ENCODE measurements at regions not wholly inside any gene's neighbourhood (a gene's known extent, or its start where the extent isn't known, plus 50 kb on each side); places are given as distances from the start of the nearest gene placed in this dataset.
"Not testable (repeated sequence)": the region's sequence is repeated elsewhere in the genome, so short reads cannot be mapped to it uniquely, and the experiment has no call there.

DNA sequence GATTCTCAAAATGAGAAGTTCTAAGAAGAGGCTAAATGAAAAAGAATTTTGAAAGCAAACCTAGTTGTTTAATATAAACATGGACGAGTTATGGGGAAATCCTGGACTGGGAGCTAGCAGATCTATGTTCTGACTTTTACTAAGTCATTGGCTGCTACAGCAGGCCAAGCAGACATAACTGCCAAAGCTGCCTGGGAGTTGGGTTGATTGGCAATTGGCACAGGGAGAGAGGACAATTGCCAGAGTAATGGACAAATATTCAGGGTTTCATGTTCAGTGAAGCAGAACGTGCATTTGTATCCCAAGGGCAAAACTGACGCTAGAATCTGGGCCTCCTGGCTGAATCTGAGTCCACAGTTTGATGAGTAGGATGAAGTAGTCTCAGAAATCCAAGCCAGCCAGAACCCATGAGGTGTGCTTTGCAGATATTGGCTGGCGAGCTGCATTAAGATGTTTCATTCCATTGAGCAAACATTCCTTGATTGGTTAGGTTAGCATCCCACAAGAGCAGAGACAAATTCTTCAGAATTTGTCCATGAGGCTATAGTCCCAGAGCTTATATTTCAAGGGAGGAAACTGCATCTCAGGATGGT lies 5299.8 kb upstream of the TPTE start:
- TF ChIP-seq CTCF (IDR thresholded peaks at IDR 0.05; ENCODE audit: insufficient read depth, low read length, poor library complexity, severe bottlenecking); EZH2phosphoT487 (conservative IDR thresholded peaks at IDR 0.05; ENCODE audit: low read length): not testable (repeated sequence)
